Stimulated activated CD4-positive, alpha-beta T cell treated with anti-CD3 and anti-CD28 coated beads, TNF-alpha, amount 100 ng/mL, for 24 hours (primary cell): ENCODE measurements at regions not wholly inside any gene's neighbourhood (a gene's known extent, or its start where the extent isn't known, plus 50 kb on each side); places are given as distances from the start of the nearest gene placed in this dataset.
"Not testable (repeated sequence)": the region's sequence is repeated elsewhere in the genome, so short reads cannot be mapped to it uniquely, and the experiment has no call there.

Experiments used
- DNase-seq, 3 experiments: peaks; one replicate each; pipeline ENCODE4 v3.0.0-alpha.2; 2020; ENCODE audit warnings: low read depth in 3 of 3

DNA sequence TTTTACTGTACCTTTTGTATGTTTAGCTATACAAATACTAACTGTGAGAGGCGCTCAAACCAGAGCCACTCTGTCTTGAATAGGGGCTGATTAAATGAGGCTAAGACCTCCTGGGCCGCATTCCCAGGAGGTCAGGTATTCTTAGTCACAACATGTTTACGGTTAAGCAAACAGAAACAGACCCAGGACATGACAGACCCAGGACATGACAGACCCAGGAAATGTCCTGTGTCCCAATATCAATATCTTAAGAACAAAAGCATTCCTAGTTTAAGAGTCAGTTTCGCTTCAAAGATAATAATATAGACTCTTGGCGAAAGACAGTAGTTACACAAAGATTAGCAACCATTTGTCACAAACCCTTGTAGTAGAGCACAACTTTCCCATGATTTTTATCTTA, 304.5 kb downstream of the CCSER2 start:
- DNase-seq = no peak

DNA sequence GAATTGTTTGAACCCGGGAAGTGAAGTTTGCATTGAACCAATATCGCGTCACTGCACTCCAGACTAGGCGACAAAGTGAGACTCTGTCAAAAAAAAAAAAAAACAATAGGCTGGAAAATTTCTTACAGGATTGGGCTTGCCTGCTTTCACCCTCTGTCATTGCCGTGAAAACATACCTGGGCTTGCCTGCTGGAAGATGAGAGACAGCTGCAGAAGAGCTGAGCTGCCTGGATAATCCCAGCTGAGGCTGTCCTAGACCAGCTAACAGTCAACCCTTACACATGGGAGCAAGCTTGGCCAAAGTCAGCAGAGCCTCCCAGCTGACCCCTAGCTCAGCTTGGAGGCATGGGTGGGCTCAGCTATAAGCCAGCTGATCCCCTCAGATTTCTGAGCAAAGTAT, 306.2 kb downstream of the CCSER2 start:
- no peak for DNase-seq

DNA sequence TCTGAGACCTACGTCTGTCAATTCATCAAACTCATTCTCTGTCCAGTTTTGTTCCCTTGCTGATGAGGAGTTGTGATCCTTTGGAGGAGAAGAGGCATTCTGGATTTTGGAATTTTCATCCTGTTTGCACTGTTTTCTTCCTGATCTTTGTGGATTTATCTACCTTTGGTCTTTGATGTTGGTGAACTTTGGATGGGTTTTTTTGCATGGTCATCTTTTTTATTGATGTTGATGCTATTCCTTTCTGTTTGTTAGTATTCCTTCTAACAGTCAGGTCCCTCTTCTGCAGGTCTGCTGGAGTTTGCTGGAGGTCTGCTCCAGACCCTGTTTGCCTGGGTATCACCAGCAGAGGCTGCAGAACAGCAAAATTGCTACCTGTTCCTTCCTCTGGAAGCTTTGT, 322.2 kb downstream of the CCSER2 start:
- not testable (repeated sequence) for DNase-seq

DNA sequence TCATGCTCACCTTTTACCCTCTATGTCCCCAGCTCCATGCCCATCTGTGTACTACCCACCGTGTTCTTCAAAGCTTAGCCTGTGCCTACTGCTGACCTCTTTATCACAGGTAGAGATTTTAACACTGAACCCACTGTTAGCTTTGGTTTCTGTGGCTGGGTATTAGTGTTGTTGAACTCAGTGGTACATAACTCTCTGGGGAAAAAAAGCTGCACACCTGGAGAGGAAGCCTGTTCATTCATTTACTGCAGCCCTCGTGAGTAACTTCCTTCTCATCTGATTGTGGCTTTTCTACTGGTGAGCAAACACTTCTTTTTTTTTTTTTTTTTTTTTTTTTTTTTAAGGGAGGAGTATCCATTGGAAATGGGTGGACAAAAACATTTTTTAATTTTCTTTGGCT, 326.3 kb downstream of the CCSER2 start:
- DNase-seq = no peak

DNA sequence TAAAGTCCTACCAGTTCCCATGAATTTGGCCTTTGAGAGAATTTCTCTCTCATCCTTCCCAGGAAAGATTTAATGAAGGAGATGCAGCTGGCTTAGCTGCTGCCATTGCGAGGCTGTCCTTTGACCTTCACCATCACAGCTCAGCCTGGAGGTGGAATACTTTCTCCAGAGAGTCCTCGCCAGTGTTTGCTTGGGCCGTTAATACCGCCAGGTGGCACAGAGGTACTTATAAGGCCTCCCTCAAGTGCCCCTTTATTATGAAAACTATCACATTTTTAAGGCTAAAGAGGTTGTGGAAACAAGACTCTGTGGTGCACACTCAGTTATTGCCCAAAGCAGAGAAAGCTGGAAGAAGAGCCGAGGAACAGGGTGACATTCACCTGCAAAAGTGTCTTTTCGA, 330.6 kb downstream of the CCSER2 start:
- no peak for DNase-seq

DNA sequence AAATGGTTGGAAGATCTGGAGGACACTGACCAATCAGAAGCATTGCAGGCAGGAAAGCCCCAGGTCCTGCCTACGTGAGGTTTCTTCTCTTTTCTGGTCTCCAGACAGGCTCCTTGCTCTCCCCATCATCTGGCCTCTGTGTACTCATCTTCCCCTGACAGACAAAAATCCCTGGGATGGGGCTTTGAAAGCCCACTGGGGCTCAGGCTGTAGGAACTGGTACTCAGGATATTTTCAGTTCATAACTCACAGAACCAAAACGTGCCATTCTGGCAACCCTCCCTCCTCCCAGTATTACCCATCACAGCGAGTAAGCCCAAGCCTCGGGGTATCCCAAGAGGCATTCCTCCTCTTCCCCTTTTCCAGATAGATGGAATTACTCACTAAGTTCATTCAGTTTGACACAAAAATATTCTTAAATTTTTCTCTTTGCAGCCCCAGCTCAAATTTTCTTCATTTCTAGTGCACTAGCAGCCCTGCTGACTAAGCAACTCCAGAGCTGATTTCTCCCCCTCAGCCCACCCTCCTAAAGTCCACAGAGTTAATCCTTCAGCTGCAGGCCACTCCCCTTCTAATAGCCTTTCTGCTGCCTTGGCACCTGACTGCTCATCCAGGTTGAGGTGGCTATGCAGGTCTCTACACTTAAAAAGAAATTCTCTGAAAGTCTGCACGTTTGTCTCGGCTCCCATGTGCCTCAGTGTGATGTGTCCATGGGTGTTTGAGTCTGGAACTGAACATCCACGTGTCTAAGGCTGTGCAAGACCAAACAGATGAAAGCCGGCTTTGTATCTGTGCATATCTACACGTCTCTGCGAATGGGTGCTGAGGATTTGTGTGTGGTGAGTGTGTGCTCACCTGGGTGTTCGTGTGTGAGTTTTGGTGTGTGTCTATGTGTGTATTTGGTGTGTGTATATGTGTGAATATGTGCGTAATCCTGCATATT, 331.4 kb downstream of the CCSER2 start:
- no peak for DNase-seq

DNA sequence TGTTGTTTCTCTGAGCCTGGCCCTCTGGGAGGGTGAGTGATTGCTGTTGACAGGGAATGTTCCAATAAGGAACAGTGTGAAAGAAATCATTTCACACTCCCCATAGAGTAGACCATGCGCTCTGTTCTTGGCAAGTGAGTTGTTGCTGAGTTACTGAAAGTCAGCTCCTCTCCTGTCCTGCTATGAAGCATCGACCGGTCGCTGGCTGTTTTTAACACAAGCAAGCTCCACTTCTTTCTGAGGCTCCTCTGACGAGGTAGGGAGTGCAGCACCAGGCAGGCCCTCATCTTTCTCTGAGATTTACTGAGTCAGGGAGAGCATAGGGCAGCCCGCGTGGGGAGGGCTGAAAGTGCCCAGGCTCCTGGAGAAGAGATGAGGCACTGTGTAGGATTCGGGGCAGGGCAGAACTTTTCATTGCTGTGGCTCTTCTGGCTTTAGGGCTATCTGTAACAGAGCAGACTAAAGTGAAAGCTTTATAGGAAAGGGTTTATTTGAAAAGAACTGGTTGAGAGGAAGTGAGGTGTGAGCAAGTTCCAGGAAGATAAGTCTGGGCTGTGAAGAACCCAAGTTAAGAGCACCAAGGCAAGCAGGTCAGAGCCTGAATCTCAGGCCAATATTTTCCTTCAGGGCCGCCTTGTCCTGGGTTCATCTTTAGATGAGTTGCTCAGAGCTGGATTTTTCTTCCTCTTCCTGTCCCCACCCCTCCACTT, 332.2 kb downstream of the CCSER2 start:
- DNase-seq = no peak

DNA sequence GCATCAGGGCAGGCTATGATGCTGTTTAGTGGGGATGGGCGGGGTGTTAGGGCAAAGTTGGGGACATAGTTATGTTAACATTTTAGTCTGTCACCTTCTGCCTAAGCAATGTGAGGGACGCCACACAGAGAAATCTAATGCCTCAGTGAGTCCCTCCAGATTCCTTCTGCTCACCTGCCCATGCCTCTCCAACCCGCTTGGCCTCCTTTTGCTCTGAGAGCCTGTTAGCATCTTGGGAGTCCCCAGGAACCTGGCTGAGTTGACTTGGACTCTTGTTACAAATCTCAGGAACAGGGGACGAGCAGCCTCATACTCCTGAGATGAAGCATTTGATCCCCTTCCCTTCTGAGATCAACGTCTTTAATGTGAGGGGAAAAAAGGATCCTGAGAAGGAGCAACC, 336.8 kb downstream of the CCSER2 start:
- no peak for DNase-seq

DNA sequence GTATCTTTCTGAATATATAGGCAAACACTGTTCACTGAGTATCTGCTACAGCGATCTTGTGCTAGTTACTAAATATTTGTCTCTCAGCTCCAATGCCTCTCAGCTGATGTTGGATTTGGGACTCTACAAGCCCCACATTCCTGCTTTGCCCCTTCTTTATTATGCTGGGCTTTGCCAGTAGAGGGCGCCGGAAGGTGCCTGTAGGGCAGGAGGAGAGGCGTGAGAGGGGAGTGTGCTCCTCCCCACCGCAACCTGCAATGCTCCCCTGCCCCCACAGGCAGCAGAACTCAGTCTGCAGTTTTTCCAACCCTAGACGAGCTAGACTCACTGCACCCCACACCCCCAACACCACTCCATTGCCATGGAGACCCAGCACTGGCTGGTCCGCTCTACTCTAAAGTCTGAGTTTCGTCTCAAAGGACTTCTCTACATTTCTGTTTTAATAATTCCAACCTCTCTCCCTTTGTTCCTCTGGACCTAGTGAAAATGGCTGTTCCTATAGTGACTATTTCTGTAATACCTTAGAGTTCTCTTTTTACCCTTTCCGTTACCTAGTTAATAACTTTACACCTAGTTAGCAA, 337.6 kb downstream of the CCSER2 start:
- DNase-seq = peak in 1 of 3 experiments; percentile 6

DNA sequence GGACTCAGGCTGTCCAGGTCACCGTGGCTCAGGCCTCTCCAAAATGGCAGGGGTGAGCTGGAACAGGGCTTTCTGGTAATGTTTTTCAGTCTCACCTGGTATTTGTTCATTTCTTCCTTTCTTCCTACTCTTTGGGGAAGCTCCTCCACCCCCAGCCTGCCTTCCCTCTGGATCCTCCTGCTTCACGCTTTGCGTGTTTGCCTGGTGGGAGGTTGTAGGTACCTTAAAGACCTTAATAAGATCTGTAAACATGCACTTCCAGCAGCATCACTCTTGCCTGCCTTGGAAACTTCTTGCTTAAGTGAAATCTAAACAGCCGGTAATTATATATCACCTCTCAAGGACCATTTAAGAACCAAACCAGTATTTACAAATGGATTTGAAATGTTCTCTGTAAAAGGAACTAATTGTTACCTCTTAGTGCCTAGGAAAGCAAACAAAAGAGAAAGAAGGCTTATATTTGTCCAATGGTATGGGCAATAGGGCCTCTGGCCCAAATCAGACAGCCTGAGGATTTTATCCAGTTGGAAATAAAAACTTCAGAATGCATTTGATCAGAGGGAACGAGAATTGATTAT, 339.9 kb downstream of the CCSER2 start:
- DNase-seq = no peak

DNA sequence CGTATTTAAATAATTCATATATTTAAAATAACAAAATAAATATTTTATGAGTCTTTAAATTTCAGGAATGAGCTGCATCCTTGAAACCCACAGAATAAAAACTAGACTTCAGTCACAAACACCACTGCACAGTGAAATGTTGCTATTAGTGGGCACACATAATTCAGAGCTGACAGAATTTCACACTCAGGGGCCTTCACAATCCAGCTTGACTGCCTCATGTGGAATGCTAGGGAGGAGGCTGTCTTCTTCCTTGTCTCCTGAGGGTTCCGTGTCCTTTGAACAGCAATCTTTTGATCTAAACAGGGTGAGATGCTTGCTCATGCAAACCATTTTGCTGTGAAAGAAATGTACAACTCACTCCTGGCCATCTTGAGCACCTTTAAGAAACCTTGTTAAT, 346.7 kb downstream of the CCSER2 start:
- DNase-seq = no peak

DNA sequence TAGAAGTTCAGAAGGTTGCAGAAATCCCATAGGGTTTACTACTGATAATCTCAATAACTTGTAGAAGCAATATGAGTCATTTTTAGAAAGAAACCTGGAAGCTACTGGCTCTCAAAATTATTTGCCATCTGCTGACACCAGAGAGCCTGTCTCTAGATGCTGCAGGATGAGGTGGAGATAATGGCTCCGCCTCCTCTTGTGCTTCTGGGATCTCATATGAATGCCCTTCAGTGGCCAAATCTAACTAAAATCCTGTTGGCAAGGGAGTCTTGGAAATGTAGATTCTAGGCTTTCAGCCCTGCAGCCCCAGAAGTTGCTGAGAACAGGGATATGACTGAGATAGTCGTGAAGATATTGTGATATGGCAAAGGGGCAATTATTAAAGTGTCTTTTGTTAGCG, 348.1 kb downstream of the CCSER2 start:
- no peak for DNase-seq

DNA sequence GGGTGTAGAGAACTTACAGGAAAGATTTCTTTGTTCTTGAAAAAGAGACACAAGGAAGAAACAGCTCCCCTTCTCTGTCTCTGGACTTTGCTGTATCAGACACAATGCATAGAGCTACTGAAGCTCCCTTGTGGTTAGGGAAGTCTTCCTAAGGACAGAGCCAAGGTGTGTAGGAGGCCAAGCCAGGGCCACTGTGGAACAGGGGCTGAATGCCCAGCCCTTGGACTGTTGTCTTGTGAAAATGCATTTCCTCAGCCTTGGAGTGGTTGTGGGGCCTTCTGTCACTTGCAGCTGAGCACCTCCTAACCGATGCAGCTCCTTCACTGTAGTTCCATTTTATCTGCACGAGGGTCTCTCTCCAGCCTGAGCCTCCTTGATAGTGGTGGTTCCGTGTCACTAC, 353.4 kb downstream of the CCSER2 start:
- DNase-seq = no peak

DNA sequence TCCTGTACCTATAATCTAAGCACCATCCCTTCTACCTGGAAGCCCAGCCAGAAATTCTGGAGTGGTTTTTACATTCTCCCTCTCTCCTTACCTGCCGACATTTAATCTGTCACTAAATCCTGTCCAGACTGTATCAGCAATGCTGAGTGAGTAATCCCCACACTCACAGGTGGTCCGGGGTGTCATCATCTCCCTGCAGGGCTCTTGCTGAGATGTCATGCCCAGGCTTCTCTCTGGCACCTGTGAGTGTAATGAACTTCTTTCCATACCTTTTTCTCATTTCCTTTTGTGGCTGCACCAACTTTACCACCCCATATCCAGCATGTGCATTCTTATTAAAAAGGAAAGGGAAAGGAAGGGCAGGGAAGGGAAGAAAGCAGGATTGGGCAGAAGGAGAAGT, 355.2 kb downstream of the CCSER2 start:
- DNase-seq = no peak

DNA sequence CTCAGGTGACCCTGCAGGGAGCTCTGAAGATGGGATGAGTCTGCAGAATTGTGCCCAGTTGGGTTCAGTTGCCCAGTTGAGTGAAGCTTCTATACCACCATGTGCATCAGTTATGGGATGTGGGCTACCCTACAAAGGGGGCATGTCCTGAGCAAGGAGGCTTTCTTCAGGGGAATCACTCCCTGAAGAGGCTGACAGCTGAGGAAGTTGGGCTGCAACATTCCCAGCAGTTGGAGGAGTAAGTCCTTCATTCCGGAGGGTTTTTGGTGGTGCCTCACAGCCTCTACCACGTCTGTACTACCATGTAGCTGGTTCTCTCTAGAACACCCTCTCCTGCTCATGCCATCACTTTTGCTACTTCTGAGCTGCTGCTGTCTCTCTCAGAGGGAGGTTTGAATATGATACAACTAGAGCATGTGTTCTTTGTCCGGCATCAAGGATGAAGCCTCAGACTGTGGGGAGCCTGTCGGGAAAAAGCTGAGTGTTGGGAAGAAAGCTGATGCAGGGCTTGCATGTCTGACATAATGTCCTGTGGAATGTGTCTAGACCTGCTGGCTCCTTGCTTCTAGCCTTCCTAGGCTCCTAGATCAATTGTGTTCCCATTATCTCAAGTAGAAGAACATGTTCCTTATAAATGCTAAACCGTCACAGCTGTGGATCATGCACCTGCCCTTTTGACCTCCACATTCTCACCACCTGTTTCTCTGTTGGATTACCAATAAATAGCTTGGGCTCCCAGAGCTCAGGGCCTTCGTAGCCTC, 355.8 kb downstream of the CCSER2 start:
- no peak for DNase-seq

DNA sequence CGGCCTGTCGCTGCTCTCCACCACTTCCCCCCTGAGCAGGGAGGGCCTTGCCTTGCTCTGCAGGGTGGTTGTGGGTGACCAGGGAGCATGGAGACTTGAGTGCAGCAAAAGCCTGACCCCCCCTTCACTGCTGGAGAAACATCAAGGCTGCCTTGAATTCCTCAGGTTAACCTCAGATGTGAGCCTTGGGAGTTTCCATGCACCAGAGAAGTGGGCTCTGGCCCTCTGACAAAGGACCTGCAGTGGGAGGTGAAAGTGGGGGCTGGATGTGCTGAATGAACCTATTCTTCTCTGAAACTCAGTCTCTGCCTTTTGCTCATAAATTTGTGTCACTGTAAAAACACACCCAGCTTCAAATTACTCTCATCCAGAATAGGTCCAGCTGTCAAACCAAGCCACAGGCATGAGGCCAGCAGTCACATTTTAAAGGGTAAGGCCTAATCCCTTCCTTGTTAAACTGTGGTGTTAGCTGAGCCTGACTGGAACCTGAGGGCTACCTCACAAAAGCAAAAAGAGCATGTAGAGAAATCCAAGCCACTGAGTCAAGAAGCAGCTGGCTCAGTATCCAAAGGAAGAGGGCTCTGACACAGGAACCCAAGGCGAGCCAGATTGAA, 356.8 kb downstream of the CCSER2 start:
- DNase-seq = no peak

DNA sequence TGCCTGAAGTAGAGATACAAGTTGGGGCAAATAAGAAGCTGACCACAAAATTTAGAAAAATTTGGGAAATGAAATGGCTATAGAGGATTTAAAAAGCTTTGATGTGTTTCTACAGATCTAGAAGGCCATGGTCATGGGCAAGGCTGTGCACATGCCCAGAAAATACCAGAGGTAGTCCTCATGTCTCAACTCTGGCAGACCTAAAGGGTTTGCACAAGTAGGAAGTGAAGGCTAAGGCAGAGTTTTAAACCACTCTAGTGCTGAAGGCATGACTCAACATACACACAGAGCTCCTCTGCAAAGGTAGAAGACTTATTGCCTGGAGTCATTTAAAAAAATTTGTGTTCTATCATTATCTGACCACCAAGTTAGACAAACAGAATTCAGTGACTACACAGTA, 364.6 kb downstream of the CCSER2 start:
- no peak for DNase-seq

DNA sequence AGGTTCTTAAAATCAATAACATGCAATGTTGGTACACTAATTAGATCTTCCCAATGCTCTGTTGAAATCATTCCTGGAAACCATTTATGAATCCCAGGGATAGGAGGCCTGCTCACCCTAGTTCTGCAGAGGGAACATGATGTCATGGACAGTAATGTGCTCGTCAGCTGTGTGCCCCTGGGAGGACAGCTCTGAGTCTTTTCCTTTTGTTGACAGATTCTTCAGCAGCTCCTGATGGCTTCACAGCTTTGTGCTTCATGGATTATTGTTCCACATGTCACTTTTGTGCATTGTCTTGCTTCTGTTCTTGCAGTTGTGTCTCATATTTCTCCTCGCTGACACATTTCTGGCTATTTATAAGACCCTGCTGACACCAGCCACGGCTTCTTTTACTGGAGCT, 367.5 kb downstream of the CCSER2 start:
- no peak for DNase-seq

DNA sequence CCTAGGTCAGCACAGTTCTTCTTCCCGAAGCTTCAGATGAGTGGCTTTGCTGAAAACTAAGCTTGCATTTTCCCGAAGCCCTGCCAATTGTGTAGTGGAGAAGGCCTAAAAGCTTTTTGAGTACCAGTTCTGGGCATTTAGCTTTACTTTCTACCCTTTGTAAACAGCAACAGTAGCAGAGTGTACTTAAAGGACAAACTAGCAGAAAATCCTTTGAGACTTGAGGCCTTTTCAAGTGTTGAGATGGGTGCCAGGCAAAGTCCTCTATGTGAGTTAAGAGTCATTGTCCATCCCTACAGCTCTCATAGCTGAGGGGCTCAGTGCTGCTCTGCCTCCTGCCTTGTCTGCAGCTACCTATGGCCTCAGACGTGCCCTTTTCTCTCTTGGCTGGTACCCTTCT, 368.2 kb downstream of the CCSER2 start:
- no peak for DNase-seq

DNA sequence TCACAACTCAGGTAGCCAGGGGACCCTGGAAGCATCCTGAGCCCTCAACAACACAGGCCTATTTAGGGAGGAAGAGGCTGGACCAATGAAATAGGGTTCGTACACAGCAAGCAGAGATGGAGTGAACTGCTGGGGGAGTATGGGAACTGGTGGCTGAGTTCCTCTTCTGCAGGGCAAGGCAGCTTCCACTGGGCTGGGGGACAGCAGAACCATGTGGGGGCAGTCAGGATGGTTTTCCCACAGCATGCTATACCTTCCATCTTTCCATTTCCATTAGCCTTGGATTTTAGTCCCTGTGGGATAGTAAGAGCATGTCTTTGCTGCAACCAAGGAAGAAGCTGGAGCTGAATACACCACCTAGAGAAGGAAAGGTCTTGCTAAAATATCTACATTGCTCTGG, 370.6 kb downstream of the CCSER2 start:
- DNase-seq = no peak

DNA sequence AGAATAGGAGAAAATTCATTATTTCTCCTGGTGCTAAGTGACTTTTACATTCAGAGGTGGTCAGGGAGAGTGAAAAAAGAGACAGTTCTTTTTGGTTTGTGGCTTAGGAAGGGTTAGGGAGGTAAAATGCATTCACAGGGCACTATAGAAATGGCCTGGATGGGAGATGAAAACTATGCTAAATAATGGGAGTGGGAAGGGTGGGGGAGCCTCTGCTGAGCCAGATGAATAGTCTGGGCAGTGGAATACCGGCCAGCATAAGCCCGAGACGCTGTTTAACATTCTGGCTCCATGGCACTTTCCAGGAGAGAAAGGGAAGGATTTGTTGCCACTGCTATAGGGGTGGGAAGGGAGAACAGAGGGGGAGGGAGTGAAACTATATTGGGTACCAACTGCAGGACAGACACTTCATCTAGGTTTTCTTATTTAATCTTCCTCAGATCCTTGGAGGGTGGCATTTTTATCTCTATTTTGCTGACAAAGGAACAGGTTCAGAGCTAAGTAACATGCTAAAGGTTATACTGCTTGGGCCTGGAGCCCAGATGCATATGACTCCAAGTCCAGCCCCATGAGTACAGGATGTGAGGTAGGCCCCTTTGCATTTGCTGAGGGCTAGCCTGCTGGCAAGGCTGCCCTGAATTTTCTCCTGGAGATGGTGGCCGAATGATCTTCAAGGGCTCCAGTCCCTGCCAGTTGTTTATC, 372.4 kb downstream of the CCSER2 start:
- no peak for DNase-seq
